OCI-LY7 (cell line): ENCODE measurements at regions not wholly inside any gene's neighbourhood (a gene's known extent, or its start where the extent isn't known, plus 50 kb on each side); places are given as distances from the start of the nearest gene placed in this dataset.

ENCODE experiments used
- BruUV-seq: library from RNA; stranded (reverse); fragments of 400-500 nt; replicated peaks from 2 replicates; lab custom pipeline; 2021; lab: Mats Ljungman, UMichigan
- CTCF ChIA-PET: fragments of 300-600 bp; sonication (Branson Sonifier 250); formaldehyde crosslinking; loops from one replicate; lab custom pipeline; 2022; ENCODE audit warnings: antibody characterized with exemption; ENCODE audit not compliant: unreplicated experiment; lab: Charles Lee
- POLR2A ChIA-PET: fragments of 300-600 bp; sonication (Branson Sonifier 250); formaldehyde crosslinking; loops from one replicate; lab custom pipeline; 2022; ENCODE audit warnings: antibody characterized with exemption; lab: Charles Lee
- DNase-seq: peaks from one replicate; pipeline ENCODE4 v3.0.0-alpha.2; 2015; ENCODE audit warnings: low spot score
- H2AFZ ChIP-seq: fragments of 200-600 bp; sonication (generic), shearing (Covaris generic); 2 replicates; pipeline ENCODE4 v1.6.1; 2014; ENCODE audit warnings: mild to moderate bottlenecking, antibody characterized with exemption, low read length, moderate library complexity
- H3K27ac ChIP-seq: fragments of 200-600 bp; sonication (generic); 2 replicates; pipeline ENCODE4 v1.5.1; 2014; ENCODE audit warnings: mixed run types, low read depth, mild to moderate bottlenecking, moderate library complexity, low read length, inconsistent platforms; ENCODE audit not compliant: poor library complexity, severe bottlenecking
- H3K36me3 ChIP-seq: fragments of 200-600 bp; sonication (generic); 2 replicates; pipeline ENCODE4 v1.6.1; 2014; ENCODE audit warnings: mild to moderate bottlenecking, antibody characterized with exemption, low read length, moderate library complexity, mixed read lengths; ENCODE audit not compliant: insufficient read depth
- H3K4me1 ChIP-seq: fragments of 200-600 bp; sonication (generic); 2 replicates; pipeline ENCODE4 v1.5.1; 2014; ENCODE audit warnings: mild to moderate bottlenecking, low read length; ENCODE audit not compliant: insufficient read depth, poor library complexity, severe bottlenecking
- H3K4me2 ChIP-seq: fragments of 200-600 bp; sonication (generic); 2 replicates; pipeline ENCODE4 v1.6.1; 2014; ENCODE audit warnings: mild to moderate bottlenecking, low read length
- H3K4me3 ChIP-seq: fragments of 200-600 bp; sonication (generic); 2 replicates; pipeline ENCODE4 v1.5.1; 2014; ENCODE audit warnings: mild to moderate bottlenecking, low read depth, low read length; ENCODE audit not compliant: poor library complexity, severe bottlenecking
- H3K79me2 ChIP-seq: fragments of 200-600 bp; sonication (generic); 2 replicates; pipeline ENCODE4 v1.6.1; 2016; ENCODE audit warnings: low read depth, mild to moderate bottlenecking, low read length, moderate library complexity, mixed read lengths; ENCODE audit not compliant: insufficient read depth
- H3K9me2 ChIP-seq: fragments of 200-600 bp; sonication (generic); 2 replicates; pipeline ENCODE4 v1.6.1; 2016; ENCODE audit warnings: mild to moderate bottlenecking, low read length, mixed read lengths; ENCODE audit not compliant: insufficient read depth
- H3K9me3 ChIP-seq: fragments of 200-600 bp; sonication (generic); 2 replicates; pipeline ENCODE4 v1.6.1; 2014; ENCODE audit warnings: mild to moderate bottlenecking, mixed run types, low read length, mixed read lengths
- H4K20me1 ChIP-seq: fragments of 200-600 bp; sonication (generic); 2 replicates; pipeline ENCODE4 v1.6.1; 2014; ENCODE audit warnings: mild to moderate bottlenecking, antibody characterized with exemption, low read length, moderate library complexity, mixed read lengths; ENCODE audit not compliant: insufficient read depth
- EZH2phosphoT487 ChIP-seq: fragments of 200-600 bp; sonication (generic); IDR thresholded peaks from 2 replicates; pipeline ENCODE4 v1.6.1; 2018; ENCODE audit warnings: low read depth, borderline replicate concordance, mild to moderate bottlenecking, mixed run types, antibody characterized with exemption, low read length, moderate library complexity, mixed read lengths
- intact Hi-C: fragments of 100-400 bp; cut with micrococcal nuclease; formaldehyde crosslinking; loops from one replicate; pipeline ENCODE4 v1.10.0; 2022; ENCODE audit not compliant: unreplicated experiment
- TF ChIP-seq, protein P1 (sequence below): fragments of 200-600 bp; sonication (generic); conservative IDR thresholded peaks from 2 replicates; pipeline ENCODE4 v1.5.1; 2014; ENCODE audit warnings: mild to moderate bottlenecking, antibody characterized with exemption, low read length, moderate library complexity, mixed read lengths

DNA sequence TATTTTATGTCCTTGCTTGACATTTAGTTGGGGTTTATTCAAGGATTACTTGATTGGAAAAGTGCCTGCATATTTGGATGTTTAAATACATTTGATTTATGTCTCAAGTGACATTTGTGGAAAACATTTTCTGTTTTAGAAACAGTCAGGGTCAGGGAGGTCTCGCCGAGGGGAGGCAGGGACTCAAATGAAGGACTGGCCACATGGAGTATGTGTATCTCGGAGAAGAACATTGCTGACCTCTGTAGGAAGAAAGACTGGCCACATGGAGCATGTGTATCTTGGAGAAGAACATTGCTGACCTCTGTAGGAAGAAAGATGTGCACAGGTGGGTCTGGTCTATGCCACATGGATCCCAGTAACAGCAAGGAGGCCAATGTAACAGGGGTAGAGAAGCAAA, 233.6 kb downstream of the TRIML1 start:
- TF ChIP-seq EZH2phosphoT487, result no peak
- TF ChIP-seq, protein P1, sequence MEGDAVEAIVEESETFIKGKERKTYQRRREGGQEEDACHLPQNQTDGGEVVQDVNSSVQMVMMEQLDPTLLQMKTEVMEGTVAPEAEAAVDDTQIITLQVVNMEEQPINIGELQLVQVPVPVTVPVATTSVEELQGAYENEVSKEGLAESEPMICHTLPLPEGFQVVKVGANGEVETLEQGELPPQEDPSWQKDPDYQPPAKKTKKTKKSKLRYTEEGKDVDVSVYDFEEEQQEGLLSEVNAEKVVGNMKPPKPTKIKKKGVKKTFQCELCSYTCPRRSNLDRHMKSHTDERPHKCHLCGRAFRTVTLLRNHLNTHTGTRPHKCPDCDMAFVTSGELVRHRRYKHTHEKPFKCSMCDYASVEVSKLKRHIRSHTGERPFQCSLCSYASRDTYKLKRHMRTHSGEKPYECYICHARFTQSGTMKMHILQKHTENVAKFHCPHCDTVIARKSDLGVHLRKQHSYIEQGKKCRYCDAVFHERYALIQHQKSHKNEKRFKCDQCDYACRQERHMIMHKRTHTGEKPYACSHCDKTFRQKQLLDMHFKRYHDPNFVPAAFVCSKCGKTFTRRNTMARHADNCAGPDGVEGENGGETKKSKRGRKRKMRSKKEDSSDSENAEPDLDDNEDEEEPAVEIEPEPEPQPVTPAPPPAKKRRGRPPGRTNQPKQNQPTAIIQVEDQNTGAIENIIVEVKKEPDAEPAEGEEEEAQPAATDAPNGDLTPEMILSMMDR, result no peak
- no peaks in the 10 kb centered on the region for H3K36me3 ChIP-seq
- H3K79me2 ChIP-seq, result no peaks in the 10 kb centered on the region
- BruUV-seq, result no TSS peak
- ChIA-PET POLR2A (no interaction called here), CTCF (no interaction called here)
- no peaks in the 10 kb centered on the region for H3K9me2 ChIP-seq
- no peak overlapping the region for H3K27ac ChIP-seq
- no peaks in the 10 kb centered on the region for H4K20me1 ChIP-seq
- H3K4me2 ChIP-seq, result no peak overlapping the region
- no peaks in the 10 kb centered on the region for H3K9me3 ChIP-seq
- no peak overlapping the region for H3K4me3 ChIP-seq
- H2AFZ ChIP-seq, result no peak overlapping the region
- DNase-seq, result no peak
- H3K4me1 ChIP-seq, result no peaks in the 10 kb centered on the region
- intact Hi-C loops, result no loop called here

- Histone ChIP-seq H3K9me2 (no peaks in the 10 kb centered on the region), H3K4me3 (no peak overlapping the region), H3K79me2 (no peaks in the 10 kb centered on the region), H3K4me2 (no peak overlapping the region), H3K9me3 (no peaks in the 10 kb centered on the region), H4K20me1 (no peaks in the 10 kb centered on the region), H2AFZ (no peak overlapping the region), H3K36me3 (no peaks in the 10 kb centered on the region), H3K27ac (no peak overlapping the region), H3K4me1 (no peaks in the 10 kb centered on the region)
- intact Hi-C loops, result no loop called here
- CTCF ChIA-PET, result no interaction called here
- no peak for DNase-seq
- TF ChIP-seq, protein P1, result no peak
- TF ChIP-seq EZH2phosphoT487, result no peak
- BruUV-seq, result no TSS peak
- POLR2A ChIA-PET, result no interaction called here
Observed at GRCh38 chr4:188374871-188375270, 235.6 kb downstream of the TRIML1 start.

GRCh38 chr4:188377816-188378215, 238.6 kb downstream of the TRIML1 start:
- no TSS peak for BruUV-seq
- H3K4me1 ChIP-seq, result no peaks in the 10 kb centered on the region
- H3K36me3 ChIP-seq, result no peaks in the 10 kb centered on the region
- H4K20me1 ChIP-seq, result no peaks in the 10 kb centered on the region
- H3K4me2 ChIP-seq, result no peak overlapping the region
- no peak for DNase-seq
- H3K9me2 ChIP-seq, result no peaks in the 10 kb centered on the region
- ChIA-PET POLR2A (no interaction called here), CTCF (no interaction called here)
- no peaks in the 10 kb centered on the region for H3K79me2 ChIP-seq
- H3K4me3 ChIP-seq, result no peak overlapping the region
- H3K27ac ChIP-seq, result no peak overlapping the region
- no peak overlapping the region for H2AFZ ChIP-seq
- intact Hi-C loops, result no loop called here
- TF ChIP-seq, protein P1, result no peak
- TF ChIP-seq EZH2phosphoT487, result no peak
- H3K9me3 ChIP-seq, result no peaks in the 10 kb centered on the region
